Stomach (tissue), 4 donors: ENCODE measurements at regions not wholly inside any gene's neighbourhood (a gene's known extent, or its start where the extent isn't known, plus 50 kb on each side); places are given as distances from the start of the nearest gene placed in this dataset.

ENCODE experiments used
- POLR2AphosphoS5 ChIP-seq, 3 donors: sonication (generic); formaldehyde crosslinking; IDR thresholded peaks; one replicate each; pipeline ENCODE4 v1.6.1; 2016; ENCODE audit warnings: antibody characterized with exemption in 3 of 3
- TF ChIP-seq, protein P1 (sequence below), 7 experiments: fragments of 450-650 bp in 4 of 7; fragments of 200-600 bp in 3 of 7; sonication (generic) in 3 of 7; IDR thresholded peaks; one replicate each; pipeline ENCODE4 v1.5.1; 2016 to 2019; ENCODE audit warnings: antibody characterized with exemption in 7 of 7, control low read depth in 2 of 7, mild to moderate bottlenecking in 1 of 7

DNA sequence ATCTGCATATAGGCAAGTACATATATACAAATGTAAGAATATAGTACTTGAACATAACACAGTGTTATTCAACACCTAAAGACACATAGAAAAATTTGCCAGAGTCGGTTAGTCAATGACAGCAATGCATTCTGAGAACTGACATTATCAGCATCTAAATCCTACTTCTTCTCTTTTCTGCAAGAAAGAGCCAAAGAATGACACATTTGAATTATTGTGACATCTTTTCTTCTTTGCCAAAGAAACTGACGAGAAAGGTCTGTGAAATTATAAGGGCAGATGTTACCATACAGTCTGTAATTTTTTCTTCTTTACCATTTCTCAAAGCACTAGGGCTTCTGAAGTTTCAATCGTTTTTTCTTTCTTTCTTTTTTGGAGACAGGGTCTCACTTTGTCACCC lies 350.9 kb upstream of the NBEA start:
- TF ChIP-seq, protein P1, sequence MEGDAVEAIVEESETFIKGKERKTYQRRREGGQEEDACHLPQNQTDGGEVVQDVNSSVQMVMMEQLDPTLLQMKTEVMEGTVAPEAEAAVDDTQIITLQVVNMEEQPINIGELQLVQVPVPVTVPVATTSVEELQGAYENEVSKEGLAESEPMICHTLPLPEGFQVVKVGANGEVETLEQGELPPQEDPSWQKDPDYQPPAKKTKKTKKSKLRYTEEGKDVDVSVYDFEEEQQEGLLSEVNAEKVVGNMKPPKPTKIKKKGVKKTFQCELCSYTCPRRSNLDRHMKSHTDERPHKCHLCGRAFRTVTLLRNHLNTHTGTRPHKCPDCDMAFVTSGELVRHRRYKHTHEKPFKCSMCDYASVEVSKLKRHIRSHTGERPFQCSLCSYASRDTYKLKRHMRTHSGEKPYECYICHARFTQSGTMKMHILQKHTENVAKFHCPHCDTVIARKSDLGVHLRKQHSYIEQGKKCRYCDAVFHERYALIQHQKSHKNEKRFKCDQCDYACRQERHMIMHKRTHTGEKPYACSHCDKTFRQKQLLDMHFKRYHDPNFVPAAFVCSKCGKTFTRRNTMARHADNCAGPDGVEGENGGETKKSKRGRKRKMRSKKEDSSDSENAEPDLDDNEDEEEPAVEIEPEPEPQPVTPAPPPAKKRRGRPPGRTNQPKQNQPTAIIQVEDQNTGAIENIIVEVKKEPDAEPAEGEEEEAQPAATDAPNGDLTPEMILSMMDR (IDR thresholded peaks at IDR 0.05), result no peak
- TF ChIP-seq POLR2AphosphoS5 (IDR thresholded peaks at IDR 0.05), result no peak
